HG03095 (cell line): ENCODE measurements at regions not wholly inside any gene's neighbourhood (a gene's known extent, or its start where the extent isn't known, plus 50 kb on each side); places are given as distances from the start of the nearest gene placed in this dataset.
A peak's percentile ranks its signal among the peaks of the same experiment; 100 is the strongest.

Source experiments
- ATAC-seq: cut with Tn5 transposase; IDR thresholded peaks from one replicate; pipeline ENCODE4 v1.9.1; 2021; ENCODE audit warnings: moderate library complexity; ENCODE audit not compliant: unreplicated experiment

DNA sequence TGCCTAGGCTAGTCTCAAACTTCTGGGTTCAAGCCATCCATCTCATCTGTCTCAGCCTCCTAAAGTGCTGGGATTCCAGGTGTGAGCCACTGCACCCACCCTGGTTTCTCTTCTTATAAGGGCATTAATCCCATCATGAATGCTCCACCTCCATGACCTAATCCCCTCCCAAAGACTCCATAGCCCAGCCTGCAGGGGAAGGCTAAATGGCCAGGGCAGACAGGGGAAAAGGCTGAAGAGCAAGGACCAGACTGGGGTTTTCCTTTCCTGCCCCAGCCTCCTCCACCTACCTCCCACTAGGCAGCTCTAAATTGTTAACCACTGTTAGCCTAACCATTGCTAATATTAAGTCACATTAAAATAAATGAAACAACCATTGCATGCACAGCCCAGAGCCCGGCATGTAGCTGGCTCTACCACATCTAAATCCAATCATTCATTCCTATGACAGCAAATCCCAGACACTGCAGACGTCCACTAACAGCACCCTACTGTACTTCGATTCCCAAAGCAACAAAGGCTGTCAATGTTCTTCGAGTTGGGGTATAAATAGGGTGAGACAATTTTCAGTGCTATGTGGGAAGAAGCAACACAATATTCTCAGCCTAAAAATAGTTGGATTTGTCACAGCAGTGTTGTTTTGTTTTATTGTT lies 243.2 kb upstream of the ARID1B start:
- no peak for ATAC-seq

DNA sequence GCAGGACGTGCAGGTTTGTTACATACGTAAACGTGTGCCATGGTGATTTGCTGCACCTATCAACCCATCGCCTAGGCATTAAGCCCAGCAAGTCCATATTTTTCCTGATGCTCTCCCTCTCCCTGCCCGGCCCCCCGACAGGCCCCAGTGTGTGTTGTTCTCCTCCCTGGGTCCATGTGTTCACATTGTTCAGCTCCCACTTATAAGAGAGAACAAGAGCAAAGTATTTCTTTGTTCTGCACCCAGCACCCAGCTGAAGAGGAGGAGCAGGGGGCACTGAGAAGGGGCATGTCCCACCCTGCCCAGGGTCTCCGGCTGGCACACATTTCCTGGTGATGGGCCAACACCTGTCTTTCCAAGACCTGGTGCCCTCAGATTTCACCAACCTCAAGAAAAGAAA lies 251.1 kb upstream of the ARID1B start:
- no peak for ATAC-seq

DNA sequence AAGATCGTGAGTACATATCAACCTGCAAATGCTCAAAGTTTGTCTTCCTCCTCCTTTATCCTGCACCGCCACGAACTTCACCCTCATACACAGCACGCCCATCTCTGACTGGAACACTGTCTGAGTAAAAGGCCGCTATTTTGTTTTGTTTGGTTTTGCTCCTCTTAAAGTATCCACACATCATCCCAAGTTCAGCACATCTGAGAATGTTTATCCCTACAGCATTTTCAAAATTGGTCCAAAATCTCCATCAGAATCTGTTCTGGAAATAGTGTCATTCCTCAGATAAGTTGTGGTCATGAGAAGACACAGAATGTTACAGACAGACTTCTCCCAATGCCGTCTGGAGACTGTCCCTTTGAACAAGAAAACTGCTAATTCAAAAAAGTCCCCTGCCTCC lies 251.6 kb upstream of the ARID1B start:
- no peak for ATAC-seq

GRCh38 chr6:156519940-156520339 lies 257.2 kb upstream of the ARID1B start:
- no peak for ATAC-seq

- no peak for ATAC-seq
Observed at GRCh38 chr6:156517088-156517487, 260.1 kb upstream of the ARID1B start.

GRCh38 chr6:156515242-156515641 lies 261.9 kb upstream of the ARID1B start:
- ATAC-seq, result no peak

GRCh38 chr6:156513504-156513903 lies 263.7 kb upstream of the ARID1B start:
- ATAC-seq, result no peak

DNA sequence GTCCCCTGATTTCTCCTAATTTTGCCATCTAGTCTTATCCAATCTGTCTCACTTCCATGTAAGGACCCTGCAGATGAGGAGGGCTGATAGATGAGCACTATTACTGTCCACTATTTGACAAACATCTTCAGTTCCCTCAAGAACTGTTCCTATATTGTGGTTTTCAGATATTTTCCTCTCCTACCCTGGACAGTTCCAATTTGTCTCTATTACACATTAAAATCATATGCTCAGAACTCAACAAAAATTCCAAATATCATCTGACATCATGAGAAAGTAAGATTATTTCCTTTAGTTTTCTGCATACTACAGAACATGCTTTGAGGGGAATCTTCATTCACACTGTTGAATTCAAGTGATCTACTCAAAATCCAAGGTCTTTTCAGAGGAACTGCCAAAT lies 265.6 kb upstream of the ARID1B start:
- ATAC-seq, result no peak

DNA sequence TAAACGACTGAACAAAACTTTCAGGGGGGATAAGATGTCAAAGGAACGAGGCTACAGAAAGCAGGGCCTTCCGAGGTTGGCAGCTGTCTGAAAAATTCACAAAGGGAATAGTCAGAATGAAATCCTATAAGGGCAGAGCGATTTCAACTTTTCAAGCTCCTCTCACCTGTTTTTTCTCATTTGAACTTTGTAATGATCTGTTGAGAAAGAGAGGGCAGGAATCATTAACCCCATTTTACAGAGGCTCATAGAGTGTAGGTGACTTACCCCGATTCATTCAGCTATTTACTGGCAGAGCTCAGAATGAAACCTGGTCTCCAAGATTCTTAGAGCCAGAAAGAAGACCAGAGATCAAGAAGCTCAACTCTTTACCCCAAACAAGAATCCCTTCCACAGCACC lies 266.1 kb upstream of the ARID1B start:
- ATAC-seq, result no peak

- no peak for ATAC-seq
Observed at GRCh38 chr6:156510242-156510641, 266.9 kb upstream of the ARID1B start.

- no peak for ATAC-seq
Observed at GRCh38 chr6:156509496-156509895, 267.7 kb upstream of the ARID1B start.

DNA sequence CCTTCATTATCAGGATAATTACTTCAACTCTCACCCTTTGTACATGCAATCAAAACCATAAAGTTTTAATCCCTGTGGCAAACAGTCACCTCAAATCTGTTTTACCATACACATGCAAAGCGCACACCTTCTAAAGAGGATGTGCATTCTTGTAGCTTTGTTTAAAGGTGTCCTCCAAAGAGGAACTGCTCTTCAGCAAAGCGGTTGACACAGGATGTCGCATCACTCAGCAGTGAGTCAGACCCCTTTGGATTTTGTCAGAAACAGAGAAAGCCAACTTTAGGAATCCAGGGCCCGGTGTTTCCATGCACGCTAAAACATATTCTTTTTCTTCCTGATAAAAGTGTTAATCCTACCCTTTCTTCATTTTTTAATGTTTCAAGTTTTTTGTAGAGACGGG lies 268.3 kb upstream of the ARID1B start:
- ATAC-seq, result no peak

DNA sequence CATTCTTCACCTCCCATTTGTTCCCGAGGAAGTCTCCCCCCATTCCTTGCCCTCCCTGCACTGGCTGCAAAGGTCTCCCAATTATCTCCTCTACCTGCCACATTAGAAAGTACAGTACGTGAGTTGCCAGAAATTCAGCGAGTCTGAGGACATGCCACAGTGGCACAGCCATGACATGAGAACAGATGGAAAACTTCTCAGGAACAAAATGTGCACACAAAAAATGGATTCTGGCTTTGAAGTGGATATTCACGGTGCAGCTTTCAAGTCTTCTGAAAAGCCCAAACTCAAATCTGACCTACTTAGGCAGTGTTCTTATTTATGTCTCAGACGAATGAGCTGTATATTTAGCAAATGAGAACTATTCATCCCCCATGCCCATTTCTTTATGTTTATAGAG lies 269.1 kb upstream of the ARID1B start:
- no peak for ATAC-seq

- no peak for ATAC-seq
Observed at GRCh38 chr6:156507656-156508055, 269.5 kb upstream of the ARID1B start.

DNA sequence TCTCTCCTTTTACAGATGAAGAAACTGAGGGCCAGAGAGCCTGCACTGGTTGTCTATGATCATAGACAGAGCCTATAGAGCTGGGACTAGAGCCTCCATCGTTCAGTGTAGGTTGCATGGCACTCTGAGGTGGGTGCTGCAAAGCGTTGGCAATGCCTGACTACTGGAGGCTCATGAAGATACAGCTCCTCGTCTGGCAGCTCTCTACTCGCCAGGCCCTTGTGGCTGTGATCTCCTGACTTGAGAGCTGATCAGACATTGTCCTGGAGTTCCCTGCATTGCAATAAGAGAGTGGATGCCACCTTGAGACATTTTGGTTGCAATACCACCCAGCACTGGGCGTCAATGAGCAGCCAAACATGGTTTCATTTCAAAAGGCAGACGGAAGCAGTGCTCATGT lies 270.1 kb upstream of the ARID1B start:
- no peak for ATAC-seq

- no peak for ATAC-seq
Observed at GRCh38 chr6:156502969-156503504, 274.1 kb upstream of the ARID1B start.

GRCh38 chr6:156497618-156498017 lies 279.6 kb upstream of the ARID1B start:
- ATAC-seq, result no peak

DNA sequence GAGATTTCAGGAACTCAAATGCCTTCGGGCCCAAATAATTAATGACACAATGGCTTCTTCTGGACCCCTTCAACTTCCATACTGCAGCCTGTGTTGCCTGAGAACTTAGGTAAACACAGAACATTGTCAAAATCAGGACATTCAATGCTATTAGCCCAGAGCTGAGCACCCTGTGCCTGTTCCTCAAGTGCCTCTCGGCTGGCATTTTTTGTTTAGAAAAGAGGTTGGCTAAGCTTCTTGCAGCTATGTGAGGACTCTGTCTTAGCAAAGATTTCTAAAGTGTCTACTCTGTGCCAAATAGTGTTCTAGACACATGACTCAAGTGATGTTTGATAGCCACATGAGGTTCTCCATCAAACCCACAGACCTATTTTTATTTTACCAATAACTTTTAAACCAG lies 289.3 kb upstream of the ARID1B start:
- no peak for ATAC-seq

- no peak for ATAC-seq
Observed at GRCh38 chr6:156485150-156485549, 292.0 kb upstream of the ARID1B start.

DNA sequence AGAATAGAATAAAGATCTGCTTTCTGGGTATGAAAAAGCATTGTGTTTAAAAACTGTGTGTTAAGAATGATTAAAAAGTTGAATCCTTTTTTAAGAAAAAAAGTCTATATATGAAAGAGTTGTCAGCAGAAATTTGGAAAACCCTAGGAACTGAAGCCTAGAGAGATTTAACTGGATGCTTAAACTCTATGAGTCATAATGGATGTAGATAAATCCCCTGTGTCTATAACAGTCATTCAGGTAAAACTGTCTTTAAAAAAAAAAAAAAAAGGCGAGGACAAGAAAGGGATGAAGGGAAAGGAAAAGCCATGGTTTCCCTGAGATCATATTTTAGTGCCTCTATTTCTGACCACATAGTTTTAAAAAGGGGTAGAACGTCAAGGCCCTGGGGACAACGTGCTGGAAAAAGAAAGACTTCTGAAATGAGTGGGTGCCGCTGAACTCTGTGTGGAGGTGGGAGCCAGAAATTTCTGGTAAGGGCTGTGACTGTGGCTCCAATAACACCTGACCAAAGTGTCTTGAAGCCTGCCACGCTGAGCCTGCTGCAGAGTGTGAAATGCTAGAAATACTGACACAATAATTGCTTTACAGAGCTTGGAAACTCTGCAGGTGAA lies 302.6 kb upstream of the ARID1B start:
- peak; percentile 73 for ATAC-seq

DNA sequence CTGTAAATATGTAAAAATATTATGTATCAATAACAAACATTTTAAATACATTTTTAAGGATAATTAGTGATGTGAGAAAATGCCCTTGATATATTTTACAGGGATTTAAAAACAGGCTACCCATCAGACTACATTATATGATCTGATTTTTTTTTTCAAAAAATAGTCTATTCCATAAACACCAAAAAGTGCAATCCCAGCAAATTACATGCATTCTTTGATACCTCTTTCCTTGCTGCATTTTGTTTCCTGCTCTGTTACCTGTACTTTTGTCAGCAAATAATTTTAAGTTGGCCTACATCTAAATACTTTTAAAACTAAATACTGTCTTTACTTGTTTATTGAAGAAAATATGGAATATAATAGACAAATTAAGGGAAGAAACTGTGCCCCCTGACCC lies 306.2 kb upstream of the ARID1B start:
- ATAC-seq, result no peak

GRCh38 chr6:156464100-156464878 lies 312.9 kb upstream of the ARID1B start:
- ATAC-seq, result no peak
